ENCODE measurements at regions not wholly inside any gene's neighbourhood (a gene's known extent, or its start where the extent isn't known, plus 50 kb on each side); places are given as distances from the start of the nearest gene placed in this dataset.

DNA sequence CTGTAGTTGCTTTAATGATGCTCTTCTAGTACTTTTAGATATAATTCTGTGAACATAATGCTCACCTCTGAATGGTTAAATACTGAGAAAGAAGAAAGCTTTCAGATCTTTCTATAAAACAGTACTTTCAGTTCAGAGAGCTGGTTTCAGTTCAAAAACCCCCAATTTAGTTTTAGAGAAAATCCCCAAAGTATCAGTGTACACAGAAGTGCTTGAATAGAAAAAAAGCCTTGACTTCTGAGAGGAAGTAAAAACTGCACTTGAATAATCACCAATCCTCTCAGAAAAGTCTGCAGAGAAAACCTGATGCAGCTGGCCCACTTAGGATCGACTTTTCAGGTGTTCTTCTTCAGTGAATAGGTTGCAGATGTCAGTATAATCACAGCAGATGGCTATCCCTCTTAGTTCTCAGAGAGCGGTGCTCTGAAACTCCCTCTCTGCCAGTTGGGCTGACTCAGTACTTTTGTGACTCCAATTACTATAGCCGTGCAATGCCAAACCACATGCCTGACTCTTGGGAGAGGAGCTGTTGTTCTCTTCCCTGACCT, 616.3 kb downstream of the LRFN5 start:
- Histone ChIP-seq H3K27ac (ENCODE audit: insufficient read depth, low read depth, low read length) (no peak overlapping the region), H3K9me1 (replicated peaks; ENCODE audit: control insufficient read depth, extremely low read depth, insufficient read depth, low read length) (no peaks in the 10 kb centered on the region), H3K4me1 (ENCODE audit: control insufficient read depth, extremely low read depth, insufficient read depth, low read length) (no peaks in the 10 kb centered on the region), H4K20me1 (replicated peaks; ENCODE audit: control insufficient read depth, extremely low read depth, insufficient read depth, low read length) (no peaks in the 10 kb centered on the region), H2AFZ (ENCODE audit: low read depth, low read length) (peak overlapping the region; percentile 34), H3K9me3 (replicated peaks; ENCODE audit: control insufficient read depth, insufficient read depth, low read length) (no peaks in the 10 kb centered on the region), H3K4me2 (ENCODE audit: insufficient read depth, low read length) (no peak overlapping the region), H3K9ac (replicated peaks; ENCODE audit: extremely low read depth, insufficient read depth, low read length) (no peak overlapping the region), H3K79me2 (ENCODE audit: control insufficient read depth, insufficient read depth, low read length) (no peaks in the 10 kb centered on the region), H3K27me3 (ENCODE audit: control insufficient read depth in 2 of 2, insufficient read depth in 2 of 2, low read length in 2 of 2) (no peaks in the 10 kb centered on the region), H3K36me3 (ENCODE audit: control insufficient read depth in 2 of 2, extremely low read depth in 1 of 2, insufficient read depth in 2 of 2, low read length in 2 of 2) (no peaks in the 10 kb centered on the region), H3K4me3 (replicated peaks in 1 of 3; ENCODE audit: insufficient read depth in 1 of 3, low read depth in 1 of 3, low read length in 3 of 3) (no peak overlapping the region)
- CTCF ChIA-PET, result interaction anchor here (1.2 kb wide), 1 partner anchor 35 kb away, joined by 3 read pairs; no protein-coding TSS in a partner anchor
- POLR2A ChIA-PET, result no interaction called here
- TF ChIP-seq FOS (IDR thresholded peaks at IDR 0.05; ENCODE audit: borderline replicate concordance, insufficient read depth, low read length), result no peak
- TF ChIP-seq GATA2 (IDR thresholded peaks at IDR 0.05; ENCODE audit: insufficient read depth, insufficient read length, low read depth, low read length), result no peak
- no peak for TF ChIP-seq JUN (IDR thresholded peaks at IDR 0.05; ENCODE audit: borderline replicate concordance, insufficient read depth, insufficient read length, low read depth)
- TF ChIP-seq, protein P1, sequence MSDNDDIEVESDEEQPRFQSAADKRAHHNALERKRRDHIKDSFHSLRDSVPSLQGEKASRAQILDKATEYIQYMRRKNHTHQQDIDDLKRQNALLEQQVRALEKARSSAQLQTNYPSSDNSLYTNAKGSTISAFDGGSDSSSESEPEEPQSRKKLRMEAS (IDR thresholded peaks at IDR 0.05; ENCODE audit: insufficient read depth, insufficient read length), result no peak
- TF ChIP-seq POLR2AphosphoS5 (IDR thresholded peaks at IDR 0.05; ENCODE audit: insufficient read depth, low read depth, low read length), result no peak
- TF ChIP-seq MYC (IDR thresholded peaks at IDR 0.05; ENCODE audit: low read depth, low read length), result no peak
- FAIRE-seq, result no peak
- dilution Hi-C loops (cut with MboI; ENCODE audit: extremely low pct_ligation_motif_present, low sequenced_read_pairs), result no loop called here
- no peak for DNase-seq (ENCODE audit: low read depth, low spot score)
- intact Hi-C loops (cut with micrococcal nuclease), result loop anchor here (10.0 kb wide), 1 partner anchor 1672 kb away; no protein-coding TSS in a partner anchor
- BruUV-seq (replicated peaks), result no TSS peak

DNA sequence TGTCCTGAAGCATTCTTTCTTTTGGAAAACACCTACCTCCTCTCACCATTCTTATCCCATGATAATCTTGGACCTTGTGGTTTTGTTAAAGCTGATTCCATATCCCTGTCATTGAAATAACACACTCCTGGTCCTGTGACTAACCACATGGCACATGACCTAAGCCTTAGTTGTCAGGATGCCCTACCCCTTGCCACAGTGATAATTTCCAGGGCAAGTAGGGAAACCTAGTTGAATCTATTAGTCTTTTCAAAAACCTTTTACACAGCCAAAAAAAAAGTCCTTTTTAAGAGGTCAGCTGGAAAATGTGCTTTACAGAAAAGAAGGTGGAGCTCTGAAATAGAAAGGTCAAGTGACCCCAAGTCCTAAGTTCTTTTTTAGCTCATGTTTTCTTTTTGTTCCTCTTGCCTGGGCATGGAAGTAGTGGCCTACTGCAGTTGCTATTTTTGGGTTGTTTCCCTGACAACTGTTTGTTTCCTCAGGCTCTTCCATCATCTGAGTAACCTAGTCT, 608.4 kb downstream of the LRFN5 start:
- CTCF ChIA-PET, result interaction anchor here (1.0 to 2.7 kb wide), 3 partner anchors 9 to 22 kb away, joined by 4 to 9 read pairs (median 8); no protein-coding TSS in a partner anchor
- intact Hi-C loops (cut with micrococcal nuclease), result loop anchor here (1.0 kb wide), 1 partner anchor 22 kb away; no protein-coding TSS in a partner anchor

More for the DNA sequence above, 608.4 kb downstream of the LRFN5 start:
- Histone ChIP-seq H3K36me3 (ENCODE audit: control insufficient read depth in 2 of 2, extremely low read depth in 1 of 2, insufficient read depth in 2 of 2, low read length in 2 of 2) (no peaks in the 10 kb centered on the region), H3K4me1 (ENCODE audit: control insufficient read depth, extremely low read depth, insufficient read depth, low read length) (peaks cover 5% of the 10 kb centered on the region), H3K79me2 (ENCODE audit: control insufficient read depth, insufficient read depth, low read length) (no peaks in the 10 kb centered on the region), H4K20me1 (replicated peaks; ENCODE audit: control insufficient read depth, extremely low read depth, insufficient read depth, low read length) (no peaks in the 10 kb centered on the region), H3K4me2 (ENCODE audit: insufficient read depth, low read length) (peak overlapping the region; percentile 29), H3K4me3 (replicated peaks in 1 of 3; ENCODE audit: insufficient read depth in 1 of 3, low read depth in 1 of 3, low read length in 3 of 3) (no peak overlapping the region), H3K9me1 (replicated peaks; ENCODE audit: control insufficient read depth, extremely low read depth, insufficient read depth, low read length) (no peaks in the 10 kb centered on the region), H3K9ac (replicated peaks; ENCODE audit: extremely low read depth, insufficient read depth, low read length) (peak overlapping the region; percentile 16), H3K27me3 (ENCODE audit: control insufficient read depth in 2 of 2, insufficient read depth in 2 of 2, low read length in 2 of 2) (no peaks in the 10 kb centered on the region), H3K9me3 (replicated peaks; ENCODE audit: control insufficient read depth, insufficient read depth, low read length) (no peaks in the 10 kb centered on the region), H2AFZ (ENCODE audit: low read depth, low read length) (peak overlapping the region; percentile 45), H3K27ac (ENCODE audit: insufficient read depth, low read depth, low read length) (peak overlapping the region; percentile 59)
- POLR2A ChIA-PET, result no interaction called here
- TF ChIP-seq FOS (IDR thresholded peaks at IDR 0.05; ENCODE audit: borderline replicate concordance, insufficient read depth, low read length) (peak; percentile 88), MYC (IDR thresholded peaks at IDR 0.05; ENCODE audit: low read depth, low read length) (no peak), GATA2 (IDR thresholded peaks at IDR 0.05; ENCODE audit: insufficient read depth, insufficient read length, low read depth, low read length) (peak; percentile 96), EZH2 (IDR thresholded peaks at IDR 0.05; ENCODE audit: borderline replicate concordance, low read depth, low read length, severe bottlenecking) (no peak), POLR2AphosphoS5 (IDR thresholded peaks at IDR 0.05; ENCODE audit: insufficient read depth, low read depth, low read length) (peak; percentile 13), JUN (IDR thresholded peaks at IDR 0.05; ENCODE audit: borderline replicate concordance, insufficient read depth, insufficient read length, low read depth) (peak; percentile 21)
- TF ChIP-seq, protein P1 (IDR thresholded peaks at IDR 0.05; ENCODE audit: insufficient read depth, insufficient read length), result peak; percentile 7
- TSS peak; percentile 56 for BruUV-seq (replicated peaks)
- dilution Hi-C loops (cut with MboI; ENCODE audit: extremely low pct_ligation_motif_present, low sequenced_read_pairs), result no loop called here
- DNase-seq (ENCODE audit: low read depth, low spot score), result peak; percentile 63
- peak; percentile 75 for FAIRE-seq

Data from endothelial cell of umbilical vein (primary cell).